SU-DHL-6 (cell line): ENCODE measurements at regions not wholly inside any gene's neighbourhood (a gene's known extent, or its start where the extent isn't known, plus 50 kb on each side); places are given as distances from the start of the nearest gene placed in this dataset.

ENCODE experiments used
- CTCF ChIP-seq: fragments of 200-600 bp; sonication (generic); IDR thresholded peaks from one replicate; pipeline ENCODE4 v1.5.1; 2017; ENCODE audit warnings: antibody characterized with exemption, mild to moderate bottlenecking, low read length, moderate library complexity; ENCODE audit not compliant: insufficient read depth, poor library complexity, severe bottlenecking
- EZH2phosphoT487 ChIP-seq: fragments of 200-600 bp; sonication (generic), shearing (Covaris generic); conservative IDR thresholded peaks from 2 replicates; pipeline ENCODE4 v1.6.1; 2018; ENCODE audit warnings: mild to moderate bottlenecking, antibody characterized with exemption, low read length, moderate library complexity, mixed read lengths

- TF ChIP-seq EZH2phosphoT487 (no peak), CTCF (no peak)
Observed at GRCh38 chr16:26752166-26752565, 314.6 kb upstream of the C16orf82 start.
